ENCODE measurements at regions not wholly inside any gene's neighbourhood (a gene's known extent, or its start where the extent isn't known, plus 50 kb on each side); places are given as distances from the start of the nearest gene placed in this dataset.
"Not testable (repeated sequence)": the region's sequence is repeated elsewhere in the genome, so short reads cannot be mapped to it uniquely, and the experiment has no call there.

GRCh38 chr2:239727776-239728600 lies 297.2 kb downstream of the NDUFA10 start:
- DNase-seq (ENCODE audit: low read depth) = peak; percentile 2

DNA sequence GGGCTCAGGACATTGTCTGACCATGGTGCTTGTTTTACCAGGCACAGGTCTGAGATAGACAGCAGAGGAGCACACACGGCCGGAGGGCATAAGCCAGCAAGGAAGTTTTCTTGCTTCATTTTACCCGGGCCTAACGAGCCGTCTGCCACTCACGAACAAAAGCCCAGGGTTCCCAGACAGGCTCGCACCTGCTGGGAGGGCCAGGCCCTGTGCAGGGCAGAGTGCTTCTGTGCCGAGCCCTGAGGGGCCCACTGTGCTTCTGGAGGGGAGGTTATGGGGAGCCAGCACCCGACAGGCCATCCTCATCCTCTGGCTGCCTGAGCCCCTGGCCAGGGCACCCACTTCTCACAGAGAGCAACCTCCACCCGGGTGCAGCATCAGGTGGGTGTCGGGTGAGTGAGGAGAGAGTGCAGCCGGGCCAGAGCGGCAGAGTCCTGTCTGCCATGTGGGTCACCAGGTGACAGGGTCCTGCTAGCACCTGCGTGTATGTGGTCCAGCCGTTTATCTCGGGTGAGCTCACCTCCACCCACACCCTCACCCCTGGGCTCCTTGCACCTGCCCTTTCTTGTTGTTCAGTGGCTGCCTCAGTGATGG lies 297.9 kb downstream of the NDUFA10 start:
- no peak for DNase-seq (ENCODE audit: low read depth)

DNA sequence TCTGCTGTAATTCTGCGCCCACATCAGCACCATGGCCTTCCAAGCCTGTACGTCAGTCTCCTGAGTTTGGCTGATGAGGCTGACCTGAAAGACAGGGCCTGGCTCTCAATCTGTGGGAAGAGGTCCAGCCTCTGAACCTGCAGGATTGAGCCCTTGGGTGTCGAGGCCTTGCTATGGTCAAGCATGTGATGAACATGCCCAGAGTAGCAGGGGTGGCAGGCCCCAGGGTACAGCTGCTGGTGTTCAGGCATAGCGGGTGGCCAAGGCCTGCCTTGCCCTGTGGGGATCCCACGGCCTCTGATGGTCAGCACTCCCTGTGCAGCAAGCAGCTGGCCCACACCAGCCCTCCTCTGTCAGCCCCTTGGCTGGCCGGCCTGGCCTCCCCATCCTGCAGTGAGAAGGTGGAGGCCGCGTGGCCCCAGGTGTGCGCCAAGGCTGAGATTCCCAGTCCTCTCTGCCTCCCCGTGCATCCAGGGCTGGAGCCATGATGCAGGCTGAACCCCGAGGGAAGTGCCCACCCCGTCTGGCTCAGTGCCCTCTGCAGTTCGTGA lies 298.4 kb downstream of the NDUFA10 start:
- DNase-seq (ENCODE audit: low read depth) = no peak

GRCh38 chr2:239726091-239726591 lies 299.0 kb downstream of the NDUFA10 start:
- DNase-seq (ENCODE audit: low read depth) = no peak

DNA sequence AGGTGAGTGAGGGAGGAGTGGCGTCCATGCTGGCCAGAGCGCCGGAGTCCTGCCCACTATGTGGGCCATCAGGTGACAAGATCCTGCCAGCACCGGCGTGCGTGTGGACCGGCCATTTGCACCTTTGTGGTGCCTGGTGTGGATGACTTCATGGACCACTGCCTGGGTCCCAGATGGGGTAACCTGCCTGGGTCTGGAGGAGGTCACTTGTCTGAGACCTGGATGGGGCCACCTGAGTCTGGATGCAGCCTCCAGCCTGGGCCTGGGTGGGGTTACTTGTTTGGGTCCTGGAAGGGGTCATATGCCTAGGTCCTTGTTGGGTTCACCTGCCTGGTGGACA lies 299.6 kb downstream of the NDUFA10 start:
- DNase-seq (ENCODE audit: low read depth) = no peak

DNA sequence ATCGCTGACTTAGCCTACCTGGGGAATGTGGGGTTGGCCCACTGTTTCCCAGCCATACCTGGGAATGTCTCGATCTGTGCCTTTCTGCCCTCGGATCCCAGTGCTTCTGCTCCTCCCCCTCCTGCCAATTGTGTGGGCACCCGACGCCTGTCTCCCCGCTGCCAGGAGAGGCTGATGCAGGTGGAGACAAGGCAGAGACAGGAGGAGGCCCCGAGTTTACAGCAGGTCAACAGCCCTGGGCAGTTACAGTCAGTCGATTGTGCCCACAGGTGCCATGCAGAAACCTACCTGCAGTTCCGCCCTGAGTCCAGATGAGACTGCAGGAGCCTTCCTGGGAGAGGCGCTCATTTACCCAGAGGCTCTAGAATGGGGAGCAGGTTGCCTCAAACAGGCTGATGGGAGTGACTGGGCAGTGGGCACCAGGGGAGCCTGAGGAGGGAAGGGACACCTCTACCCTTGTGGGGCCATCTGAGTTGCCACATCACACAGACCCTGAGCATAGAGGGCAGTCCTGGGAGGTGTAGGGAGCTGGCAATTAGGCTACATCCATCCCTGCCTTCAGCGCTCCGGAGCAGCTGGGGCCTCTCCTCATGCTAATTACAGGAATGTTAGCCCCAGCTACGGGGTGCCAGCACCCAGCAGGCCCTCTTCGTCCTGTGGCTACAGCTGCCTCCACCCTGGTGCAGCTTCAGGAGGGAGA lies 300.1 kb downstream of the NDUFA10 start:
- no peak for DNase-seq (ENCODE audit: low read depth)

DNA sequence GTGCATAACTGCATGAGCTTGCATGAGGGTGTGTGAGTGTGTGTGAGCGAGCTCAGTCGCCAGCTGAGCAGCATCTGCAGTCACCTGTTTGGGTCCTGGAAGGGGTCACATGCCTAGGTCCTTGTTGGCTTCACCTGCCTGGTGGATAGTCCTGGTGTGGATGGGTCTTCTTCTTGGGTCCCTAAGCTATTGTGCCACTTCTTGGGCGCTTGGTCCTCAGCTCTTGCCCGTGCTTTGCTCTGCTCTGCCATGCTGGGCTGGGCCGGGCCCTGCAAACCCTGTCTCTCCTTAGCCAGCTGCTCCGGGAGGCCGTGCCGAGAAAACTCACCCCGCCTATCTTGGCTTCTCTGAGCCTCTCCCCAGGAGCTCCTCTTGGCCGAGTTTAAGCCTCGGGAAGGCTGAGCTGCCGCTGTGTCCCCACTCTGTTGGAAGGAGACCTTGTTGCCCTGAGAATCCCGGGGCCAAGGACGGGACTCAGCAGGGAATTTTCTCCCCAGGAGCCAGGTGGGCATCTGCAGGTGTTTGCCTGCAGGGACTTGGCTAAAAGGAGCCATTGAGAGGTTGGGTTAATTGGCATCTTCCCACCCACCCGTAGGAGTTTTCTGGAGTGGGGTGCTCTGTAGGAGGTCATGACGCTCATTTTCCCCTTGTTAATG lies 300.8 kb downstream of the NDUFA10 start:
- no peak for DNase-seq (ENCODE audit: low read depth)

- DNase-seq (ENCODE audit: low read depth) = no peak
Measured at GRCh38 chr2:239723486-239724193, 301.5 kb downstream of the NDUFA10 start.

- no peak for DNase-seq (ENCODE audit: low read depth)
Measured at GRCh38 chr2:239722760-239723470, 302.2 kb downstream of the NDUFA10 start.

GRCh38 chr2:239721991-239722759 lies 303.0 kb downstream of the NDUFA10 start:
- no peak for DNase-seq (ENCODE audit: low read depth)

DNA sequence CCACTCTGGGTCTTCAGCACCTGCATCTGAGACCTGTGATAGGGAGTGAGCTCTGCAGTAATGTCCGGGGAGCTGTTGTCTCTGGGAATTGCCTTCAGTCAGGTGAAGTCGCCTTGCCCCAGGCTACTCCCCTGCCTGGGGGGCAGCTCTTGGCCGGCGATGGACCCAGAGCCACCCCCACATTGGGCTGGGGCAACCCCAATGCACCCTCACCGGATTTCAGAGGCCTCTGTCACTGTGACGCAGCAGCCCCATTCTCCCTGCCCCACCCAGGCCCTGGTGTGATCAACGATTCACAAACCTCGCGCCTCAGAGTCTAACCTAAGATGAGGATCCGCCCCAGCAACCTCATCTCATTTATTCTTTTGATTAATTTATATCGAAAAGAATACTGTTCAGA lies 303.6 kb downstream of the NDUFA10 start:
- no peak for DNase-seq (ENCODE audit: low read depth)

DNA sequence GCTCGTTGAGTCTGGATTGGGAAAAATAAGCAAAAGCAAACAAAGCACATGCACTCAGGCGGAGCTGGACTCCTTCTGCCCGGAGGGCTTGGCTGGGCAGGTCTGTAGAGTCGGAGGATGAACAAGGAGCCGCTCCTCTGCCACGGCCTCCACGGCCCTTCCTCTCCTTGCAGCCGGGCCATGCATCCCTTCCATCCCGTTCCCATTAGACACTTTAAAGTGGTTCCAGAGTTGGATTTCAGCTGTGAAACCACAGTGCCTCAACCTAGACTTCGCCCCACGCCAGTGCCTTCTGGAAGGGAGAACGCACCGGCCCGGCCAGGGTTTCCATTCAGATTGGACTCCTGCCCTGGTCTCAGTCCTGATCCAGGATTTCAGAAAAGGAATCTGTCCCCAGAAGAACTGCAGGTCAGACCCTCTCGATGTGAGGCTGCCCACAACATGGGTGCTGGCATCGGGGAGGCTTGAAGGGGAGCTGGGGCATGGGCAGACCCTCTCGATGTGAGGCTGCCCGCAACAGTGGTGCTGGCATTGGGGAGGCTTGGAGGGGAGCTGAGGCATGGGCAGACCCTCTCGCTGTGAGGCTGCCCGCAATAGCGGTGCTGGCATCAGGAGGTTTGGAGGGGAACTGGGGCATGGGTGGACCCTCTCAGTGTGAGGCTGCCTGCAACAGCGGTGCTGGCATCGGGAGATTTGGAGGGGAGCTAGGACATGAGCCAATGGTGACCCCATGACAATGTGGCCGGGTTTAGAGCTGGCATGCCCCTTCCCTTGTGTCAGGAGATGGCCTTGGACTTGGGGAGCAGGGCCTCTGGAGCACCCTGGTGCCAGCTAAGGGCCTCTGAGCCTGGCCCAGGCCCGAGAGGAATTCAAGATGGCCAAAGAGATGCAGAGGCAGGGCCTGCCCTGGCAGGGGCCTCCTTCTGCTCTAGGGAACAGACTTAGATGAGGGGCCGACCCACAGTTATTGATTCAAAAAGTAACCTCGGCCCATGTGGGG lies 304.5 kb downstream of the NDUFA10 start:
- DNase-seq (ENCODE audit: low read depth) = no peak

DNA sequence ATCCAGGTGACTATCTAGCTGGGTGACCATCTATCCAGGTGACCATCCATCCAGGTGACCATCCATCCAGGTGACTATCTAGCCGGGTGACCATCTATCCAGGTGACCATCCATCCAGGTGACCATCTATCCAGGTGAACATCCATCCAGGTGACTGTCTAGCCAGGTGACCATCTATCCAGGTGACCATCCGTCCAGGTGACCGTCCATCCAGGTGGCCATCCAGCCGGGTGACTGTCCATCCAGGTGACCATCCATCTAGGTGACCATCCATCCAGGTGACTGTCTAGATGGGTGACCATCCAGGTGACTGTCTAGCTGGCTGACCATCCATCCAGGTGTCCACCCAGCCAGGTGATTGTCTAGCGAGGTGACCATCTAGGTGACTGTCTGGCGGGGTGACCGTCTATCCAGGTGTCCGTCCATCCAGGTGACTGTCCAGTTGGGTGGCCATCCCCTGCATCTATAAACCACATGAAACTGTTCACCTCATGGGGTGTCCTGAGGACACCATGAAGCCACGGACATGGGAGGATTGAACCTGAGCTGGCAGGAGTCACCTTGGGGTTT lies 305.3 kb downstream of the NDUFA10 start:
- no peak for DNase-seq (ENCODE audit: low read depth)

DNA sequence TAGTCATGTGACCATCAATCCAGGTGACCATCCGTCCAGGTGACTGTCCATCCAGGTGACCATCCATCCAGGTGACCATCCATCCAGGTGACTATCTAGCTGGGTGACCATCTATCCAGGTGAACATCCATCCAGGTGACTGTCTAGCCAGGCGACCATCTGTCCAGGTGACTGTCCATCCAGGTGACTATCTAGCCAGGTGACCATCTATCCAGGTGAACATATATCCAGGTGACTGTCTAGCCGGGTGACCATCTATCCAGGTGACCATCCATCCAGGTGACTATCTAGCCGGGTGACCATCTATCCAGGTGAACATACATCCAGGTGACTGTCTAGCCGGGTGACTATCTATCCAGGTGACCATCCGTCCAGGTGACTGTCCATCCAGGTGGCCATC lies 306.2 kb downstream of the NDUFA10 start:
- not testable (repeated sequence) for DNase-seq (ENCODE audit: low read depth)

DNA sequence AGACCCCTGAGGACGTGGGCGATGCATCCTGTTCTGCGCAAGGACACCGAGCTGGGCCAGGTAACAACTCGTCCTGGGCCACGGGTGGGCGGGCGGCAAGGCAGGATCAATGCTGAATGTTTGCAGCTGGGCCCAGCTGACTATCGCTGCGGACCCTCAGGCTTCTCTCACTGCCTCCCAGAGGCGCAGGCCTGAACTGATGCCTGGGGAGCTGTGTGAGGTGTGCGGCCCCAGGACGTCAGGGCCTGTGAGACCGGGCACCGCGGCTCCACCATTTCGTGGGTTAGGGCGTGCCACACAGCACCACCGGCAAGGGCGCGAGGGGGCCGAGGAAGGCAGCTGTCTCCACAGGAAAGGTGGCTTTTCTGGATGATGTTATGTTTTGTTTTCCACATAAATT lies 307.4 kb downstream of the NDUFA10 start:
- DNase-seq (ENCODE audit: low read depth) = no peak

DNA sequence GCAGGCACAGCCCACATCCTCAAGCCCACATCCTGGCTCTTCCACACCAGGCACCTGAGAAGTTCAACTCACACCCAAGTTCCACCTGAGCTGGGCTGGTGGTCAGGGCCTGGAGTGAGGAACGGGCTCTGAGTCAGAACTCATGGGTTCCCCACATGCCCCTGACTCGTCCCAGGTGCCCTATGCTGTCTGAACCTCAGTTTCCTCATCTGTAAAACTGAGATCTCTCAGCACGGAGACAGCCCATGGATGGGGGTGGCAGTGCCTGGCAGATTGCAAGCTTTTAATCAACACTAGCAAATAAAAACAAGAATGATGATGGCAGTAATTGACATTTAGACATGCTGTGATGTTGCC lies 307.8 kb downstream of the NDUFA10 start:
- no peak for DNase-seq (ENCODE audit: low read depth)

- no peak for DNase-seq (ENCODE audit: low read depth)
Measured at GRCh38 chr2:239716536-239717318, 308.4 kb downstream of the NDUFA10 start.

GRCh38 chr2:239716009-239716408 lies 309.1 kb downstream of the NDUFA10 start:
- DNase-seq (ENCODE audit: low read depth) = no peak
